Activated gamma-delta T cell treated with Interleukin-2 at 50 U/mL for 16 hours (primary cell): ENCODE measurements at regions not wholly inside any gene's neighbourhood (a gene's known extent, or its start where the extent isn't known, plus 50 kb on each side); places are given as distances from the start of the nearest gene placed in this dataset.
"Not testable (repeated sequence)": the region's sequence is repeated elsewhere in the genome, so short reads cannot be mapped to it uniquely, and the experiment has no call there.

Source experiments
- DNase-seq: peaks from one replicate; pipeline ENCODE4 v3.0.0-alpha.2; 2020

DNA sequence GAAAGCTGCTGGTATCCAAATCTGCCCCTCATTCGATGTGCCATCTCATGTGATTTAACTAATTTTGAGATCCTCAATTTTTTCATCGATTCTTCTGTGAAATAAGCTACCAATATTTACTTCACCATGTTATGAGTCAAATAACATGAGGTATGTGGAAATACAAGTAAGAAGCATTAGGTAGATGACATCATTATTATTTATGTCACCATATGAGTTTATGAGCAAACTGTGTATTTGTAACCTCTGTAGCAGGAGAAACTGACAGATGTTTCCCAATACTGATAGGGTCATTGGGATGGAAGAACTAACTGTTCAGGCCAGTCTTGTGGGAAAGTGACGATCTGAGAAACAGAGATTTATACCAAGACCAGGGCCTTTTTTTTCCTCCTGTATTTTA lies 229.4 kb upstream of the GOT2 start:
- DNase-seq = no peak

DNA sequence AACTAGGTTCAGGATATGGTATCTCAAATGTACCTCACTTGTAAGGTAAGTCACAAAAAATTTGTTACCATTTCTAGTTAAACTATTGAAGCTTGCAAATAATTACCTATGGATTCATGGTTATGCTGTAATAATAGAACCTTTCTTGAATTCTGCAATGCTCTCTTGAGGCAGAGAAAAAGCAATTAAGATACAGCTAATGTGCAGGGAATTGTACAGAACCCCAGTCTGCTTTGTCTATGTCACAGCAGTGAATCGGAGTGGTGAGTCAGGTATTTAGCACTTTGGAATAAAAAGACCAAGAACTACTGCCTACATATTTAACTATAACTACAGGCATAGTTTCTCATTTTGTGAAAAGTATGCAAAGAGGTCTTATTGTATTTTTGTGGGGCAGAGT lies 228.7 kb upstream of the GOT2 start:
- DNase-seq = no peak

DNA sequence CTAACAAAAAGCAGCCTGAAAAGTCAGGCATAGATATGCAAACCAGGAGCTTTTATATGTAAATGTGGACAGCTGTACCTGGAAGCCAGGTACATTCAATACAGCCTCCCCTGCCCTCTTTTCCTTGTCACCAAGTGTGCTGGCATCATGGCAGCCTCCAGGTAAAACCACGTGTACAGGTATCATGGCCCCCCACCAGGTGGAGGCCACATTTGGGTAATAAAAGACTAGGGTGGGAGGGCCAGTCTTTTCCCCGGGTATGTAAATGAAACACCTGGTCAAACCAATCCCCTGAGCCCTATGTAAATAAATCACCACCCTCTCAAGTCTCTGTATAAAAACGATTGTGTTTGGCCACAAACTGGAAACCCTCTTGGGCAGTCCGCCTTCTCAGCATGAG lies 226.4 kb upstream of the GOT2 start:
- DNase-seq = no peak

DNA sequence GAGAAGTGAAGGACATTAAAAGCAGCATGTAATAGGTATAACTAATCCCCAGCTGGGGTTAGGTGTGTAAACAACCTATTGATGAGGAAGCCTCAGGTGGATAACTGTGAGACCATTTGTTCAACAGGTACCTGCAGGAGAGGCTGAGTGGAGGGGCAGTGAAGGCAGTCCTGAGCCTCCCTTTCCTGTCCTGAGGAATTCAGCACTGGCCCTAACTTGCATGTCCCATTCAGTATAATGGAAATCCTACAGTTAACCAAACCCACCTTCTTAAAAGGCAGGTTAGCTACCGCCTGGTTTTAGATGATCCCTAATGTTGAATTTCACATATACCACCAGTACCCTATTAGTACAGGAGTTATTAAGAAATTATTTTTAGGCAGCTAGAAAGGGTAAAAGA lies 225.9 kb upstream of the GOT2 start:
- no peak for DNase-seq

DNA sequence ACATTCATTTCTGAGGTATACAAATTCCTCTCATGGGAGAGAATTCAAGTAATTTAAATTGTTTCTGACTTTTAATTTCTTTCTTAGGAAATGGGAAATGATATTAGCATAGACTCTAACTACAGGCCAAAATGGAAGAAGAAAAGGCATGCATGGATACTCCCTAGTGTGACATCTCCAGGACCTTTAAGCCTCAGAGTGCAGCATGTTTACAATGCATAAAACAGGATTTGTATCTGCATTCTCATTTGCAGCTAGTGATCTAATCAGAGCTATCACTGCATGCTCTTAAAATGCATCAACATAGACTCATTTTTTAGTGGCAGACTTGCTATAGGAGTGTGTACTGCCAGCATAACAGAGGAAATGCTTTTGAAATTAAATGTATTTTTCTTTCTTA lies 224.6 kb upstream of the GOT2 start:
- no peak for DNase-seq

DNA sequence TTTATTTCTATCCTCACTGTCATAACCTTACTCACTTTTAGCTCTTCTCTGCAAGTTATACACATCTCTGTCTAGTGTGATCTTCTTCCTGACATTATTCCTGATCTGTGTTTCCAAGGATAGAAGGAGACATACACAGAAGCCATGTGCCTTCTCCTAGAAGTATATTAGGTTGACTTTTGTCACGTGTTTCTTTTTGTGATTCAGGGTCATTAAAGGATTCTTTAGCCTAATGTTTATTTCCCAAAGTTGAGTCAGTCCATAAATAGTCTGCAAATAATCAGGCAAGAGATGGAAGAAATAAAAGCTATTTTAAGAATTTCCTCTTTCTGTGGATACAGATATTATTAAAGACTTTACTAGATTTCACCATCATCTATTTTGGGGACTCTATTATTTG lies 214.1 kb upstream of the GOT2 start:
- no peak for DNase-seq

DNA sequence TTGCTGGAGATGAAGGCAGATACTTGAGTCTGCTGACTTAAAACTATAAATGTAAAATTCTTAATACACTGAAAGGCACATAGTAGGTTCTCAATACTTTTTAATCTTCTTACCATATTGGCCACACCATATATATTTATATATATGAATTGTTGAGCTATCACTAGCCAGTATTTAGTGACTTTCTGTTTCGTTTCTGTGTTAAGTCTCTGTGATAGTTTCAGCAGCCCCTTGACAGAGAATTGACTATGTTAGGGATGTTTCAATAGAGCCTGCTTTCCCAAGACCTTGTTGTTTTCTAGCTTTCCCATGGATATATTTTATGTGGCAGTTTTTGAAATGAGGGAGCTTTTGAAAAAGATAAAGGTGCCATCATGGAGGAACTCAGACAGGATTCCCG lies 206.5 kb upstream of the GOT2 start:
- DNase-seq = no peak

DNA sequence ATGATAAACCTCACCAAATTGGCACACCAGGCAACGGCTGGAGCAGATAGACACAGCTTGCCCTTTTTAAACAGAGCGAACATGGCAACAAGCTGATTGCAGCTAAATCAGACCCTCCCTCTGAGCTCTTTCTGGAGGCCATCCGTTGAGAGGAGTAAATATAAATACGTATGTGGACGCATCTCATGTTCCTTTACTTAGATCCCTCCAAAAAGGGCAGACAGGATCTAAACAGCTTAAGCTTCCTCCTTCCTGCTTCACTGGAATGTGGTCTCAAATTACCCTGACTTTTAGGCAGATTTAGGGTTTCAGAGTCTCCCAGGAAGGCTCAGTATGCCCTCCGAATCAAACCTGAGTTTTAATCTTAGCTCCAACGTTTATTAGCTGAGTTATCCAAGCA lies 204.7 kb upstream of the GOT2 start:
- no peak for DNase-seq

DNA sequence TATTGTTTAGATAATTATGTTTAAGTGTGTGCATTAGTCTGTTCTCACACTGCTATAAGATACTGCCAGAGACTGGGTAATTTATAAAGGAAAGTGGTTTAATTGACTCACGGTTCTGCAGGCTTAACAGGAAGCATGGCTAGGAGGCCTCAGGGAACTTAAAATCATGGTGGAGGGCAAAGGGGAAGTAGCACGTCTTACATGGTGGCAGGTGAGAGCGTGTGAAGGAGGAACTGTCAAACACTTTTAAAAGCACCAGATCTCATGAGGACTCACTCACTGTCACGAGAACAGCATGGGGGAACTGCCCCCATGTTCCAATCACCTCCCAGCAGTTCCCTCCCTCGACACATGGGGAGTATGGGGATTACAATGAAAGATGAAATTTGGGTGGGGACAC lies 203.5 kb upstream of the GOT2 start:
- DNase-seq = no peak

DNA sequence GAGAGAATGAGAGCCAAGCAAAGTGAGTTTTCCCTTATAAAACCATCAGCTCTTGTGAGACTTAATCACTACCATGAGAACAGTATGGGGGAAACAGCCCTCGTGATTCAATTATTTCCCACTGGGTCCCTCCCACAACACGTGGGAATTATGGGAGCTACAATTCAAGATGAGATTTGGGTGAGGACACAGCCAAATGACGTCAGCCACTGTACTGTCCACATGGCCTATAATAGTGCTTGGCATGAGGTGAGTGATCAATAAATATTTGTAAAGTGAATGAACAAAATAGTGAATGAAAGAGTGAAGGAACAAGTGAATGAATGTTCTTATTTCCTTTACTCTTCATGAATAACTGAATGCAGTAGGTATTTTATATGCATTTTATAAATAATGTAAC lies 199.1 kb upstream of the GOT2 start:
- no peak for DNase-seq

DNA sequence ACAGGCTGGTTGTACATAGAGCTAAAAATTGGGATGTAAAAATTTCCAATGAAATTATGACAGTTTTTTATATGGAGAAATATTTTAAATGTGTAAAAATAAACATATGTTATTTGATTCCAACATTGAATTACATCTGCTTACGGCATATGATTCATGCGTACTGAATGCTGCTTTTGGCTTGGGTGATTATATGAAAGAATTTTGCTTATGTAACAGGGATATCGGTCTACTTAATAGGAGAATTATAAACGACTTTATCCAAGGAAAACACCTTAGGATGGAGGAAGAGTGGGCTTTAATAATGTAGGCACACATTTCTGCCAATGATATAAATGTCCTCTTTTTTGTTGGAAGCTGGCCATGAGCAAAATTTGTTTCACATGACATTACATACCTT lies 197.3 kb upstream of the GOT2 start:
- DNase-seq = no peak

DNA sequence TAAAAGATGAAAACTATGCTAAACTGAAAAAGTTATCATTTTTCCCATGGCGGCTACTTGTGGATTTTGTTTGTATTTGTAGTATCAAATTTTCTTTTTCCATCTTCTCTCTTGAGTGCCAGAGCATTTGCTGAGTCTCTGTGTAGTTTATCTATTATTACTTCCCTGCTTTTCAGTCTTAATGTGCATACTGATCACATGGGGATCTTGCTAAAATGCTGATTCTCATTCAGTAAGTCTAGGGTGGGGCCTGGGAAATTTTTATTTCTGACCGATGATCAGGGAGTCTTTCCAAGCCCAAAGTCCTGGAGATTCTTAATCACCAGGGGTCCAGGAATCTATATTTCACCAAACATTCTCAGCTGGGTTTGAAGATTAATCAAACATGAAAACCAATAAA lies 189.0 kb upstream of the GOT2 start:
- DNase-seq = no peak

DNA sequence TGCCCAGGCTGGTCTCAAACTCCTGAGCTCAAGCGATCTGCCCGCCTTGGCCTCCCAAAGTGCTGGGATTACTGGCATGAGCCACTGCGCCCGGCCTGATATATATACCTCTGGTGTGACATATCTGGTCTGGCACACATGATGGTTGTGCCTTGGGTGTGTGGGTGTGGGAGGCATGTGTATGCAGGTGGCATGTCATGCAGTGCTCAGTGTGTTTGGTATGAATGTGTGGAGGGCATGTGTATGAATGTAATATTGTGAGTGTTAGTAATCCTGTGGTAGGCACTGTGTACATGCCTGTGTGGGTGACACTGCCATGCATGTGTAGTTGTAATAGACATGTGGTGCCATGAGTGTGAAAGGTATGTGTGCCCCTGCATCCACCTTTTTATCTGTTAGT lies 179.3 kb upstream of the GOT2 start:
- no peak for DNase-seq

DNA sequence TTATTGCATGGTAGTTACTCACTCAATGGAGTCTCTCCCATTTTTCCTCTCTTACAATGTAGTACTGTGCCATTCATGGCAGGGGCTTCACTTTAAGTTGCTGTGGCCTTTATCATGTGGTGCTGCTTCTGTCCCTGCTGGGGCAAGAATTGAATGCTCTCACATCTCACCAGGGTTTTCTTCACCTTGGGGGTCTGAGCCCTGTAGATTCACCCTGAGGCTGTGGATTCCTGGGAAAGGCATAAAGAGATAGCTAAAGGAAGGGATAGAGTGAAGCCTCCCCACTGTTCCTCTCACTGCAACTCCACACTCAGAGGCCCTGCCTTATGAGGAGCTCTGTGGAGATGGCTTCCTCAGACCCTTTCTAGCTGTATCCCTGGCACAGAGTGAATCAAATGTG lies 178.5 kb upstream of the GOT2 start:
- no peak for DNase-seq

DNA sequence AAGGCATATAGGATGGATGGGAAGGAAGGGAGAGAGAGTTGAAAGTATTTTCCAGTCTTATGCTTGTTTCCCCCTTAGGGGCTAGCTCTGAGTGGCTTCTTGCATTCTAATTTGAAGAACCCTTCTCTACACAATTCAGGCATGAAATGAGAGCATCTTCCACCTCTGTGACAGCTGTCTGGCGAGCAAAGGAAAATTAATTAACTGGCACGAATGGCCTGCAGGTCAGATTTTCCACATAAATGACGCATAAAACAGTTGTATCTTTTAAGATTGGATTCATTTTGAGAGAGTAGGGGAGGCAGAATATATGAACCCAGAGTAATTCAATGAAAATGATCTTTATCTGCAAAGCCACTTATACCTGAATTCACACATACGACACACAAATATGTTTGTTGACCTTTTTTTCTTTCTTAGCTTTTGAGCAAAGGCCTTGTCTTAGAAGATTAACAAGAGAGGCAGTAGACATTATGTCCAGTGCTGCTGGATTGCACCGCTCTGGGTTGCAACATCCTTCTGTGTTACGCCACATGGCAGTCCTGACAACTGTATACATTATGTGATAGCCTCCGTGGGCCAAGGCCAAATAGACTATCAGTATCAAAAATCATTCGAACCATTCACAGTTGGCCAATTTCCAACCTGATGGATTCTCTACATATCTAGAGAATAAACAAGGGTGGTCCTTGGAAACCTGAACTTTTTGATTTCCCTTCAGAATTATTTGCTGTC lies 173.0 kb upstream of the GOT2 start:
- no peak for DNase-seq

DNA sequence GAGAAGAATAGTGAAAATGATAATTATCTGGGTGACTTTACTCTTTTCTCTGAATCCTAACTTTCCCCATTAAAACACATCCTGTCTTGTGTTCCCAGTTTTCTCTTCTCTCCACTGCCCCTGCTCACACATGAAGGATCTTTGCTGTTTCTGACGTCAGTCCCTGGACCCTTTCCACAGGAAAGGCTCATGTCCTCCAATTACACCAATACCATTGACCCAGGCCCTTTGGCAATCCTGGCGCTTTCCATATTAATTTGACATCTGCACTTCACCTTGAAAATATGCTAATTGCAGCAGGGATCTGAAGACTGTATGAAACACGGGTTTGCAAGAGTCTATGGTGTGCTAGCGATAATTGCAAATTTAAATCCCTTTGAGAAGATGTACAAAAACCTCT lies 170.2 kb upstream of the GOT2 start:
- DNase-seq = no peak

DNA sequence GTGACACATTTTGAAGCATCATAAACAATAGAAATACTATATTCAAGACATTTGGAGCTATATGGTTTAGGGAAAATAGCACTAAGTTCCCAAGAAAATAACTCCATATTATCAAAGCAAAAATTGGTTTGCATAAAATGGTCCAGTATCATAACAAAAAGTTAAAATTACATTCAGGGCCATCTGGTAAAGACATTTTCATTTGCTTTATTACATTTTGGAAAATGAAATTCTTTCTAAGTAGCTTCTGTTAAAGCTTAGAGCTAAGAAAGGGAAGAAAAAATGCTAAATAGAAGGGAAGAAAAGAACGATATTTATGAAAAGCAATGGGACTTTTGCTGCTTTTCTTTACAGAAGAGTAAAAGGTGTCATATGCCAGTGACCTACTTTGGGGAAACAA lies 155.4 kb upstream of the GOT2 start:
- DNase-seq = no peak

DNA sequence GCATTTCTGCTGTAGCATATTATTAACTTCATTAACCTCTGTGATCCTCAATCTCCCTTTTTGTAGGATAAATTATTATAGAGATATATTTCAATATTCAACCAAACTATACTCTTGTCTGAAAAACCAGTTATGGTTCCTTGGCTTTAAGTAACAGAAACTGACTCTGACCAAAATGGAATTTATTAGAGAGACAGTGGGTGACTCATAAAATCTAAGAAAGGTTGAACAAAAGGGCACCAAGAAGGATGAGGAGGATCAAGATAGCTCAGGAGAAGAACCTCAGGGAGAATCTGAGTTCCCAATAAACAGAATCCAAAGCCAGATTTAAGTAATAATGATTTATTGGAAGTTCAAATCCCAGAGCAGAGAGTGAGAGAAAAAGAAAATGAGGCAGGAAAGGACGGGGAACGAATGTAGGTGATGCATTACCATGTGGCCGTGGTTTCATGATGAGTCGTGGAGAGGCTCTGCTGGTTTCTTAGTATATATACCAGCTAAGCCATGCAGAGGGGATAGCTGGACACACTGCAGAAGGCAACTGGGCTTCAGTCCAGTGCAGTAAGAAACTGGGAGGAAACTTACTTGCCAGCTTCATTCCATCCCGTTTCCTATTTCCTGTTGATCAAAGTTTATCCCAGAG lies 151.5 kb upstream of the GOT2 start:
- DNase-seq = no peak

DNA sequence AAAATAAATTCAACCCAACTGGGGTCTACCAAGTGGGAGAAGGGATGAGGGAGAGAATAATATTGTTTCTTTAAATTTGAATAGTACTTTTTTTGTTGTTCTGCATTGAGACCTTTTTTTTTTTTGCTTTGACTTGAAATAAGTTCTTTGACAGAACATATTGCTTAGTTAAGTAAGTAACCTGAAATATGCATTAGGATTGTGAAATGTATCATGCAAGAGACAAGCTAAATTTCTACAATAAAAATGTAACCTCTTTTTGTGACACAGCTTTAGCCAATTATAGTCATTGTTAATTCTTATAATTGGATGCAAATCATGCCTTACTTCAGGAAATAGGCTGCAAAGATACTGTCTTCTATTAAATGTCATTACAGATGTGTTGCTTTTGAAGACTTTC lies 150.0 kb upstream of the GOT2 start:
- DNase-seq = no peak

DNA sequence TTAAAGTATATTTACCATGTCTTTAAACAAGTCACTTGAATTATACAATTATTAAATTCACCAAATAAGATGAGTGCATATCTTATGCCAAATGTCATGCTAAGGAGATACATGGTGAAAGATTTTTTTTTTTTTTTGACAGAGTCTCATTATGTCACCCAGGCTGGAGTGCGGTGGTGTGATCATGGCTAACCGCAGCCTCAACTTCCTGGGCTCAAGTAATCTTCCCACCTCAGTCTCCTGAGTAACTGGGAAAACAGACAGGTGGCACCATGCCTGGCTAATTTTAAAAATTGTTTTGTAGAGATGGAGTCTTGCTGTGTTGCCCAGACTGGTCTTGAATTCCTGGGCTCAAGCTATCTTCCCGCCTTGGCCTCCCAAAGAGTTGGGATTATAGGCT lies 149.0 kb upstream of the GOT2 start:
- DNase-seq = no peak

DNA sequence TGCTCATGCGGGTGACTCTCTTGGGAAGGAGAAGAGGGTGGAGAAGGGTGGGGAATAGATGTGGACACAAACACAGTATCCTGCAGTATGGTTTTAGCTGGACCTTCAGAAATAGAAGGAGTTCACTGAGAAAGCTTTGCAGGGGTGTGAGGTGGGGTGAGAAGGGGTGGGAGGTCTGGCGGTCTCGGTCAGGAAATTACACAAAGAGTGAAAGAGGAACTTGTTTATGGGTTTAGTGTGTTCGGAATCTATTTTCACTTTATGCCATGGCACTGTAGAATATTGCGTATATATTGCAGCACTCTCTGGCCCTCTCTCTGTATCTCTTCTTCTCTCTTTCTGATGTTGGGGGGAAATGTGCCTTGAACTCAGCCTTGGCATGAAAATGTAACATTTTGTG lies 148.2 kb upstream of the GOT2 start:
- no peak for DNase-seq

DNA sequence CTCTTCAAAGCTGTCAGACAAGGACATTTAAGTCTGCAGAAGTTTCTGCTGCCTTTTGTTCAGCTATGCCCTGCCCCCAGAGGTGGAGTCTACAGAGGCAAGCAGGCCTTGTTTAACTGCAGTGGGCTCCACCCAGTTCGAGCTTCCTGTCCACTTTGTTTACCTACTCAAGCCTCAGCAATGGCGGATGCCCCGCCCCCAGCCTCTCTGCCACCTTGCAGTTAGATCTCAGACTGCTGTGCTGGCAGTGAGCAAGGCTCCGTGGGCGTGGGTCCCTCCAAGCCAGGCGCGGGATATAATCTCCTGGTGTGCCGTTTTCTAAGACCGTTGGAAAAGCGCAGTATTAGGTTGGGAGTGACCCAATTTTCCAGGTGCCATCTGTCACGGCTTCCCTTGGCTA lies 144.5 kb upstream of the GOT2 start:
- DNase-seq = not testable (repeated sequence)

DNA sequence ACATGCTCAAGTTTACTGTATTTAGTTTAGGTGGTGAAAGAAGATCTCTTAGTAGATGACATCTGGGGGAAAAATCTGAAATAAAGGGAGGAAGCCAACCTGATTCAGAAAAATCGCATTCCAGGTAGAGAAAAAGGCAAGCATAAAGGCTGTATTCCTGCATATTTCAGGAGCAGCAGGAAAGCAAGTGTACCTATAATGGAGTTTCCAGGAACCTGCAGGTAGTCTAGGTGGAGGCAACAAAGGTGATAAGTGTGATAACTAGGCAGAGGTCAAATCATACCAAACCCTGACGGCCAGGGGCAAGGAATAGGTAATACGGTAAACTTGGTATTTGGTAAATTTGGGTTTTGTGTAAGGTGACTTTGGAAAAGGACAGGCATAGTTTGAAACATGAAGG lies 132.8 kb upstream of the GOT2 start:
- no peak for DNase-seq

DNA sequence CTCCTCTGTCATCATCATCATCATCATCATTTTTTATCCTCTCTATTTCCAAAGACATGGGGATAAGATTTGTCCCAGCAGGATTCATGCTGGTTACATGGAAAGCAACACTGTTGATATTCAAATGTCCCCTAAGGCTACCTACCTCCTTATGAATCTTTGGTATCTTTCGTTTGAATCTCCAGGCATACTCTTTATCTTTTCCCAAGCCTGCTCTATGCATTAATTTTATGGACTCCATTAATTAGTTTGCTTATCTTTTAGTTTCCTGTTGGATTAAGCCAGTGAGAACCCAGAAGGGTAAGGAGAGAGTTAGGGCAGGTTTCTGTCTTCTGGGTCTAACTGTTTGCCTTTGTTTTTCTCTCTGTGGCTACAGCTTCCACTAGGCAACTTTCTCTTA lies 129.6 kb upstream of the GOT2 start:
- no peak for DNase-seq

DNA sequence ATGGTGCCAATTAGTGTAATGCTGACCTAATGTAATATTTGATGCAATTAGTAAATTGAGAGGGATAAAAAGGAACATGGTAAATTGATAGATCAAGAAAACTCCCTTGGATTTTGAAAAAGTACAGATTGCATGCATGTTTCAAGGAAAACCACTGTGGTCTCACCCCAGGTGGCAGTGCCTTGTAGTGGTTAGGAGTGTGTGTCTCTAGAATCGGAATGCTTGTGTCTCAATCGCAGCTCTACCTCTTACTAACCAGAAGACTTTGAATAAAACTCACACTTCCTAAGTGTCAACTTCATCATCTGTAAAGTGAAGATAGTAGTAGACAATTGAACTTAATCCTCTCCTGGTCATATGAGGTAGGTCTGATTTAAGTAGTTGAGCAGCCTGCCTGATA lies 128.9 kb upstream of the GOT2 start:
- DNase-seq = no peak
